Osteoblast (primary cell): ENCODE measurements at regions not wholly inside any gene's neighbourhood (a gene's known extent, or its start where the extent isn't known, plus 50 kb on each side); places are given as distances from the start of the nearest gene placed in this dataset.

Experiments used
- DNase-seq: peaks from one replicate; pipeline ENCODE4 v3.0.0; 2011; ENCODE audit warnings: low spot score, mixed read lengths; ENCODE audit not compliant: insufficient read length; ENCODE audit errors: missing footprints
- H2AFZ ChIP-seq: 2 replicates; pipeline ENCODE4 v1.6.0; 2011; ENCODE audit warnings: mild to moderate bottlenecking, low read length
- H3K27ac ChIP-seq: 2 replicates; pipeline ENCODE4 v1.5.1; 2011; ENCODE audit warnings: mild to moderate bottlenecking, low read depth, low read length, moderate library complexity
- H3K27me3 ChIP-seq: 2 replicates; pipeline ENCODE4 v1.6.0; 2012; ENCODE audit warnings: mild to moderate bottlenecking, control low read depth, inconsistent platforms, low read length, moderate library complexity; ENCODE audit not compliant: insufficient read depth
- H3K36me3 ChIP-seq: 2 replicates; pipeline ENCODE4 v1.5.1; 2011; ENCODE audit warnings: mild to moderate bottlenecking, low read length, control low read depth, moderate library complexity; ENCODE audit not compliant: insufficient read depth
- H3K4me1 ChIP-seq: 2 replicates; pipeline ENCODE4 v1.5.1; 2011; ENCODE audit warnings: mild to moderate bottlenecking, low read length, control low read depth, moderate library complexity; ENCODE audit not compliant: insufficient read depth
- H3K4me2 ChIP-seq: 2 replicates; pipeline ENCODE4 v1.6.0; 2011; ENCODE audit warnings: mild to moderate bottlenecking, low read length; ENCODE audit not compliant: insufficient read depth
- H3K4me3 ChIP-seq: fragments of 200-600 bp; sonication (generic); 3 replicates; pipeline ENCODE4 v1.5.1; 2012; ENCODE audit warnings: mild to moderate bottlenecking, low read length, inconsistent platforms; ENCODE audit not compliant: insufficient read depth
- H3K79me2 ChIP-seq: 2 replicates; pipeline ENCODE4 v1.6.0; 2012; ENCODE audit warnings: mild to moderate bottlenecking, low read length, control low read depth, inconsistent platforms; ENCODE audit not compliant: insufficient read depth
- H3K9me3 ChIP-seq: 2 replicates; pipeline ENCODE4 v1.5.1; 2011; ENCODE audit warnings: low read depth, low read length, control low read depth
- H4K20me1 ChIP-seq: 2 replicates; pipeline ENCODE4 v1.6.0; 2012; ENCODE audit warnings: mild to moderate bottlenecking, low read length, control low read depth; ENCODE audit not compliant: insufficient read depth
- CTCF ChIP-seq: IDR thresholded peaks from 2 replicates; pipeline ENCODE4 v1.5.1; 2011; ENCODE audit warnings: mild to moderate bottlenecking, low read depth, low read length, moderate library complexity; ENCODE audit errors: extremely low read depth

GRCh38 chr5:104312481-104312880 is 749.9 kb upstream of the NUDT12 start:
- H3K79me2 ChIP-seq: no peaks in the 10 kb centered on the region
- H3K36me3 ChIP-seq: no peaks in the 10 kb centered on the region
- no peak overlapping the region for H3K4me2 ChIP-seq
- H3K4me3 ChIP-seq: no peak overlapping the region
- no peak overlapping the region for H2AFZ ChIP-seq
- H3K9me3 ChIP-seq: no peaks in the 10 kb centered on the region
- no peak for DNase-seq
- no peaks in the 10 kb centered on the region for H4K20me1 ChIP-seq
- TF ChIP-seq CTCF: no peak
- no peaks in the 10 kb centered on the region for H3K4me1 ChIP-seq
- no peak overlapping the region for H3K27ac ChIP-seq
- H3K27me3 ChIP-seq: no peaks in the 10 kb centered on the region

GRCh38 chr5:104305602-104306001 is 743.0 kb upstream of the NUDT12 start:
- Histone ChIP-seq H3K79me2 (no peaks in the 10 kb centered on the region), H3K9me3 (no peaks in the 10 kb centered on the region), H3K4me2 (no peak overlapping the region), H3K36me3 (no peaks in the 10 kb centered on the region), H3K27ac (no peak overlapping the region), H2AFZ (no peak overlapping the region), H3K27me3 (no peaks in the 10 kb centered on the region), H3K4me1 (no peaks in the 10 kb centered on the region), H4K20me1 (no peaks in the 10 kb centered on the region), H3K4me3 (no peak overlapping the region)
- TF ChIP-seq CTCF: no peak
- no peak for DNase-seq

- DNase-seq: no peak
- Histone ChIP-seq H3K36me3 (no peaks in the 10 kb centered on the region), H3K9me3 (no peaks in the 10 kb centered on the region), H3K4me1 (no peaks in the 10 kb centered on the region), H3K4me2 (peak overlapping the region; percentile 7), H2AFZ (peak overlapping the region; percentile 40), H4K20me1 (no peaks in the 10 kb centered on the region), H3K79me2 (no peaks in the 10 kb centered on the region), H3K27me3 (no peaks in the 10 kb centered on the region), H3K27ac (no peak overlapping the region), H3K4me3 (no peak overlapping the region)
- TF ChIP-seq CTCF: no peak
Measured at GRCh38 chr5:104299998-104300706, 737.6 kb upstream of the NUDT12 start.

- Histone ChIP-seq H2AFZ (no peak overlapping the region), H3K4me1 (no peaks in the 10 kb centered on the region), H3K27ac (no peak overlapping the region), H3K27me3 (no peaks in the 10 kb centered on the region), H3K79me2 (no peaks in the 10 kb centered on the region), H4K20me1 (no peaks in the 10 kb centered on the region), H3K9me3 (no peaks in the 10 kb centered on the region), H3K36me3 (no peaks in the 10 kb centered on the region), H3K4me2 (no peak overlapping the region), H3K4me3 (no peak overlapping the region)
- no peak for TF ChIP-seq CTCF
- peak; percentile 0 for DNase-seq
Measured at GRCh38 chr5:104298518-104298917, 735.9 kb upstream of the NUDT12 start.
